ENCODE measurements at regions not wholly inside any gene's neighbourhood (a gene's known extent, or its start where the extent isn't known, plus 50 kb on each side); places are given as distances from the start of the nearest gene placed in this dataset.
"Not testable (repeated sequence)": the region's sequence is repeated elsewhere in the genome, so short reads cannot be mapped to it uniquely, and the experiment has no call there.

GRCh38 chr2:87246066-87246717 is 224.5 kb upstream of the PLGLB1 start:
- not testable (repeated sequence) for H3K36me3 ChIP-seq; H3K9me3 ChIP-seq; H3K27ac ChIP-seq; H3K4me3 ChIP-seq; H3K4me1 ChIP-seq (ENCODE audit: control insufficient read depth in 1 of 2, low read depth in 2 of 2); DNase-seq (ENCODE audit: low spot score); ATAC-seq (ENCODE audit: insufficient number of reproducible peaks, low FRiP score, low read depth); H3K27me3 ChIP-seq (replicated peaks; ENCODE audit: insufficient read depth)

- H3K27ac ChIP-seq; DNase-seq (ENCODE audit: low spot score); ATAC-seq (ENCODE audit: insufficient number of reproducible peaks, low FRiP score, low read depth); H3K9me3 ChIP-seq; H3K36me3 ChIP-seq; H3K27me3 ChIP-seq (replicated peaks; ENCODE audit: insufficient read depth); H3K4me1 ChIP-seq (ENCODE audit: control insufficient read depth in 1 of 2, low read depth in 2 of 2); H3K4me3 ChIP-seq: not testable (repeated sequence)
These were observed 230.4 kb upstream of the PLGLB1 start for GRCh38 chr2:87252046-87252445.

- H3K27ac ChIP-seq; H3K4me3 ChIP-seq; H3K36me3 ChIP-seq; H3K4me1 ChIP-seq (ENCODE audit: control insufficient read depth in 1 of 2, low read depth in 2 of 2); ATAC-seq (ENCODE audit: insufficient number of reproducible peaks, low FRiP score, low read depth); H3K9me3 ChIP-seq; H3K27me3 ChIP-seq (replicated peaks; ENCODE audit: insufficient read depth); DNase-seq (ENCODE audit: low spot score): not testable (repeated sequence)
These were observed 232.9 kb upstream of the PLGLB1 start for GRCh38 chr2:87254562-87254961.

GRCh38 chr2:87255410-87255809 is 233.8 kb upstream of the PLGLB1 start:
- H3K4me1 ChIP-seq (ENCODE audit: control insufficient read depth in 1 of 2, low read depth in 2 of 2); H3K9me3 ChIP-seq; H3K27ac ChIP-seq; ATAC-seq (ENCODE audit: insufficient number of reproducible peaks, low FRiP score, low read depth); H3K4me3 ChIP-seq; DNase-seq (ENCODE audit: low spot score); H3K36me3 ChIP-seq; H3K27me3 ChIP-seq (replicated peaks; ENCODE audit: insufficient read depth): not testable (repeated sequence)

GRCh38 chr2:87258887-87259286 is 237.2 kb upstream of the PLGLB1 start:
- not testable (repeated sequence) for H3K27me3 ChIP-seq (replicated peaks; ENCODE audit: insufficient read depth); DNase-seq (ENCODE audit: low spot score); H3K4me3 ChIP-seq; ATAC-seq (ENCODE audit: insufficient number of reproducible peaks, low FRiP score, low read depth); H3K27ac ChIP-seq; H3K9me3 ChIP-seq; H3K36me3 ChIP-seq; H3K4me1 ChIP-seq (ENCODE audit: control insufficient read depth in 1 of 2, low read depth in 2 of 2)

- not testable (repeated sequence) for DNase-seq (ENCODE audit: low spot score); H3K27ac ChIP-seq; H3K36me3 ChIP-seq; H3K27me3 ChIP-seq (replicated peaks; ENCODE audit: insufficient read depth); H3K4me1 ChIP-seq (ENCODE audit: control insufficient read depth in 1 of 2, low read depth in 2 of 2); H3K9me3 ChIP-seq; ATAC-seq (ENCODE audit: insufficient number of reproducible peaks, low FRiP score, low read depth); H3K4me3 ChIP-seq
These were observed 240.6 kb upstream of the PLGLB1 start for GRCh38 chr2:87262184-87262702.

- H3K36me3 ChIP-seq; ATAC-seq (ENCODE audit: insufficient number of reproducible peaks, low FRiP score, low read depth): not testable (repeated sequence)
These were observed 242.3 kb upstream of the PLGLB1 start for GRCh38 chr2:87263868-87264518.

GRCh38 chr2:87275192-87275591 is 253.5 kb upstream of the PLGLB1 start:
- ATAC-seq (ENCODE audit: insufficient number of reproducible peaks, low FRiP score, low read depth); H3K4me1 ChIP-seq (ENCODE audit: control insufficient read depth in 1 of 2, low read depth in 2 of 2); H3K36me3 ChIP-seq; DNase-seq (ENCODE audit: low spot score); H3K27ac ChIP-seq; H3K9me3 ChIP-seq; H3K27me3 ChIP-seq (replicated peaks; ENCODE audit: insufficient read depth); H3K4me3 ChIP-seq: not testable (repeated sequence)

More at GRCh38 chr2:87263868-87264518, 242.3 kb upstream of the PLGLB1 start:
- H3K27me3 ChIP-seq (replicated peaks; ENCODE audit: insufficient read depth); H3K4me3 ChIP-seq; H3K9me3 ChIP-seq; H3K27ac ChIP-seq; DNase-seq (ENCODE audit: low spot score); H3K4me1 ChIP-seq (ENCODE audit: control insufficient read depth in 1 of 2, low read depth in 2 of 2): not testable (repeated sequence)

- not testable (repeated sequence) for DNase-seq (ENCODE audit: low spot score); H3K4me1 ChIP-seq (ENCODE audit: control insufficient read depth in 1 of 2, low read depth in 2 of 2); H3K27ac ChIP-seq; H3K4me3 ChIP-seq; ATAC-seq (ENCODE audit: insufficient number of reproducible peaks, low FRiP score, low read depth); H3K36me3 ChIP-seq; H3K9me3 ChIP-seq; H3K27me3 ChIP-seq (replicated peaks; ENCODE audit: insufficient read depth)
These were observed 254.5 kb upstream of the PLGLB1 start for GRCh38 chr2:87275974-87276629.

- H3K36me3 ChIP-seq; DNase-seq (ENCODE audit: low spot score); H3K4me1 ChIP-seq (ENCODE audit: control insufficient read depth in 1 of 2, low read depth in 2 of 2); H3K9me3 ChIP-seq; ATAC-seq (ENCODE audit: insufficient number of reproducible peaks, low FRiP score, low read depth); H3K27ac ChIP-seq; H3K4me3 ChIP-seq; H3K27me3 ChIP-seq (replicated peaks; ENCODE audit: insufficient read depth): not testable (repeated sequence)
These were observed 255.0 kb upstream of the PLGLB1 start for GRCh38 chr2:87276673-87277072.

- not testable (repeated sequence) for ATAC-seq (ENCODE audit: insufficient number of reproducible peaks, low FRiP score, low read depth)
These were observed 256.1 kb upstream of the PLGLB1 start for GRCh38 chr2:87277734-87278133.

GRCh38 chr2:87280596-87281355 is 259.1 kb upstream of the PLGLB1 start:
- H3K36me3 ChIP-seq; H3K9me3 ChIP-seq; H3K27ac ChIP-seq; H3K27me3 ChIP-seq (replicated peaks; ENCODE audit: insufficient read depth); H3K4me3 ChIP-seq; ATAC-seq (ENCODE audit: insufficient number of reproducible peaks, low FRiP score, low read depth); H3K4me1 ChIP-seq (ENCODE audit: control insufficient read depth in 1 of 2, low read depth in 2 of 2); DNase-seq (ENCODE audit: low spot score): not testable (repeated sequence)

More at GRCh38 chr2:87277734-87278133, 256.1 kb upstream of the PLGLB1 start:
- H3K4me3 ChIP-seq; DNase-seq (ENCODE audit: low spot score); H3K27ac ChIP-seq; H3K4me1 ChIP-seq (ENCODE audit: control insufficient read depth in 1 of 2, low read depth in 2 of 2); H3K9me3 ChIP-seq; H3K36me3 ChIP-seq; H3K27me3 ChIP-seq (replicated peaks; ENCODE audit: insufficient read depth): not testable (repeated sequence)

All from thoracic aorta (tissue), 2 donors.